Tibial artery (tissue), 4 donors: ENCODE measurements at regions not wholly inside any gene's neighbourhood (a gene's known extent, or its start where the extent isn't known, plus 50 kb on each side); places are given as distances from the start of the nearest gene placed in this dataset.

Source experiments
- DNase-seq, 2 donors: peaks; one replicate each; pipeline ENCODE4 v3.0.0-alpha.2; 2019
- H3K27ac ChIP-seq, 2 donors: fragments of 200-600 bp; sonication (generic) in 1 of 2; 1 replicate in 1 of 2; 2 replicates in 1 of 2; pipeline ENCODE4 v1.5.1; 2018 to 2019; ENCODE audit warnings: mild to moderate bottlenecking in 1 of 2
- H3K27me3 ChIP-seq, 2 donors: fragments of 200-600 bp; sonication (generic) in 1 of 2; one replicate each; pipeline versions ENCODE4 v1.5.1 to v1.6.0; 2016 to 2019
- H3K36me3 ChIP-seq, 3 donors: fragments of 200-600 bp; sonication (generic) in 2 of 3; one replicate each; pipeline ENCODE4 v1.5.1; 2016 to 2019; ENCODE audit warnings: mild to moderate bottlenecking in 2 of 3
- H3K4me1 ChIP-seq, 4 donors: fragments of 200-600 bp; sonication (generic) in 2 of 4; 1 replicate in 3 of 4; 2 replicates in 1 of 4; pipeline ENCODE4 v1.5.1; 2016 to 2019
- H3K4me3 ChIP-seq, 2 donors: fragments of 200-600 bp; sonication (generic) in 1 of 2; 1 replicate in 1 of 2; 2 replicates in 1 of 2; pipeline ENCODE4 v1.5.1; 2018 to 2019; ENCODE audit warnings: mild to moderate bottlenecking in 2 of 2
- H3K9me3 ChIP-seq, 3 donors: fragments of 200-600 bp; sonication (generic) in 1 of 3; one replicate each; pipeline ENCODE4 v1.5.1; 2016 to 2019
- intact Hi-C: fragments of 100-400 bp; cut with DNase I; formaldehyde crosslinking; loops from one replicate; pipeline ENCODE4 v1.15.0; 2023; ENCODE audit warnings: low total_unique reads
- TF ChIP-seq, protein P1 (sequence below), 2 experiments: fragments of 200-600 bp in 1 of 2; fragments of 450-650 bp in 1 of 2; IDR thresholded peaks; one replicate each; pipeline ENCODE4 v1.5.1; 2017 to 2019; ENCODE audit warnings: antibody characterized with exemption in 2 of 2, mild to moderate bottlenecking in 1 of 2, moderate library complexity in 1 of 2

DNA sequence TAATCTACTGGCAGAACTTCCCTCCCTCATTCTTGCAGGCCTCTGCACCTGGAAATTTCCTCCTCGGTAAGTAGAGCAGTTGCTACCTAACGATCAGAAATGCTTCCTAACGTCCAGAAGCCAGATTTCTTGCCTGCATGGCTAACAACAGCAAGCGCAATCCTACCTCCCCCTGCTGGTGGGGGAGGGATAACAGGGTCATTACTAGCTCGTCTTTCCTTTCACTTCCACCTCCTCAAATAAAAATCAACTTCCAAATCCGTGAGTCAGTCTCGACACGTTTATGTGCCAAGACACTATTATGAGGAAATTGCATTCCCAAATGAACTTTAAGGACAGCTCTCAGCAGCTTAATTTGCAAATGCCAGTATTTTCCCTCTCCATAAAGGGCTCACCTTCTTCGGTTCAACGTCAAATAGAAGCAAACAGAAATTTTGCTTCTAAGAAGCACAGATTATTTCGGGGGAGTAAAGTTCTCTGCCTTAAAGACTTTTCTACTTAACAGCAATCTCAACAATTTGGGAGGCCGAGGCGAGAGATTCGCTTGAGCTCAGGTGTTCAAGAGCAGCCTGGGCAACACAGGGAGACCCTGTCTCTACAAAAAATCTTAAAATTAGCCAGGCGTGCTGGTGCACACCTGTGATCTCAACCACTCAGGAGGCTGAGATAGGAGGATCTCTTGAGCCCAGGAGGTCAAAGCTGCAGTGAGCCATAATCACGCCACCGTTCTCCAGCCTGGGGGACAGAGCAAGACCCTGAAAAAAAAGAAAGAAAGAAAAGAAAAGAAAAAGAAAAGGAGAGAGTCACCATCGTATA lies 188.6 kb upstream of the PSMD7 start:
- intact Hi-C loops = no loop called here
- Histone ChIP-seq H3K27me3 (no peaks in the 10 kb centered on the region), H3K27ac (no peak overlapping the region), H3K9me3 (no peaks in the 10 kb centered on the region), H3K4me3 (no peak overlapping the region), H3K4me1 (no peaks in the 10 kb centered on the region), H3K36me3 (no peaks in the 10 kb centered on the region)
- TF ChIP-seq, protein P1, sequence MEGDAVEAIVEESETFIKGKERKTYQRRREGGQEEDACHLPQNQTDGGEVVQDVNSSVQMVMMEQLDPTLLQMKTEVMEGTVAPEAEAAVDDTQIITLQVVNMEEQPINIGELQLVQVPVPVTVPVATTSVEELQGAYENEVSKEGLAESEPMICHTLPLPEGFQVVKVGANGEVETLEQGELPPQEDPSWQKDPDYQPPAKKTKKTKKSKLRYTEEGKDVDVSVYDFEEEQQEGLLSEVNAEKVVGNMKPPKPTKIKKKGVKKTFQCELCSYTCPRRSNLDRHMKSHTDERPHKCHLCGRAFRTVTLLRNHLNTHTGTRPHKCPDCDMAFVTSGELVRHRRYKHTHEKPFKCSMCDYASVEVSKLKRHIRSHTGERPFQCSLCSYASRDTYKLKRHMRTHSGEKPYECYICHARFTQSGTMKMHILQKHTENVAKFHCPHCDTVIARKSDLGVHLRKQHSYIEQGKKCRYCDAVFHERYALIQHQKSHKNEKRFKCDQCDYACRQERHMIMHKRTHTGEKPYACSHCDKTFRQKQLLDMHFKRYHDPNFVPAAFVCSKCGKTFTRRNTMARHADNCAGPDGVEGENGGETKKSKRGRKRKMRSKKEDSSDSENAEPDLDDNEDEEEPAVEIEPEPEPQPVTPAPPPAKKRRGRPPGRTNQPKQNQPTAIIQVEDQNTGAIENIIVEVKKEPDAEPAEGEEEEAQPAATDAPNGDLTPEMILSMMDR (IDR thresholded peaks at IDR 0.05) = peak in 1 of 2 experiments; percentile 11
- DNase-seq = no peak

DNA sequence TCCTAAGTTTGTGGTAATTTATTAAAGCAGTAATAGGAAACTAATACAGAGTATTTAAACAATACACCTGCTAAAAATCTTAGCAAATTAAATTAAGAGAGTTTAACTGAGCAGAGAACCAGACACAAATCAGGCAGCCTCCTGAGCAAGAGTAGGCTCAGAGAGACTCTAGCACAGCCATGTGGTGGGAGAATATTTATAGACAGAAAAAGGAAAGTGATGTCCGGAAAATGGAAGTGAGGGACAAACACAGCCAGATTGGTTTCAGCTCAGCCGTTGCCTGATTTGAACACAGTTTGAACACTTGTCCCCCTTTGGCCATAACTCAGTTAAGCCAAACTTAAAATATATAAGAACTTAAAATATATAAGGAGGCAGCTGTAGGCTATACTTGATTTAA lies 192.6 kb upstream of the PSMD7 start:
- Histone ChIP-seq H3K9me3 (no peaks in the 10 kb centered on the region), H3K4me1 (no peaks in the 10 kb centered on the region), H3K4me3 (no peak overlapping the region), H3K27me3 (no peaks in the 10 kb centered on the region), H3K36me3 (no peaks in the 10 kb centered on the region), H3K27ac (no peak overlapping the region)
- intact Hi-C loops = no loop called here
- no peak for DNase-seq
- TF ChIP-seq, protein P1 (IDR thresholded peaks at IDR 0.05) = no peak

DNA sequence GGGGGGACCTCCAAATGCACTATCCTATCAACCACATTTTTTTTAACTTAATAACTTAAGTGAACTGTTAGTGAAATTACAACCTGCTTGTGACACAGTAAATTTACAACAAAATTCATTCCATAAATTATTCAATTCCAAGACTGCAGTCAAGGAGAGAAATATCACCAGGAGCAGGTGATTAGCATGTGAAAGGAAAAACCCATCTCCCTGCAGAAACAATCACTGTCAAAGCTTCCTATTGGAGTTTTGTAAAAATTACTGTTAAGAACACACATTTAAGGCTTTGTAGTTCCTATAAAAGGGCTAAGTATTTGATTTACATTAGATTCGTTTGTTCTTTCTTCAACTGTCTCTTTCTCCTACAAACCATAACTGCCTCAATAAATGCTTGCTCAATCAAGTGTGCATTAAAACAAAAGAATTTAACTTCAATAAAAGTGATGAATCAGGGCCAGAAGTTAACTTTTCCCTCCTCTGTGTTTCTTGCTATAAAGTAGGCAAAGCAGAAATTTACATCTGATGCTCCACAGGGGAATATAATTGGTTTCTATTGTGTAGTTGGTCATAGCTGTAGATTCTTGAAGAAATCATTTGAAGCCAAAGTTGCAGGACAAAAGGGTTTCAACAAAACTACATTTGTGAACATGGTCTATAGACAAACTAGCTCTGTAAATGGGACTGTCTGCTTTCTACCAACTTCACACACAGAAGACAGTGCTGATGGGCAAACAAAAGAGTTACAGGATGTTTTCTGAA lies 195.1 kb upstream of the PSMD7 start:
- Histone ChIP-seq H3K27ac (no peak overlapping the region), H3K9me3 (no peaks in the 10 kb centered on the region), H3K4me3 (no peak overlapping the region), H3K27me3 (no peaks in the 10 kb centered on the region), H3K36me3 (no peaks in the 10 kb centered on the region), H3K4me1 (no peaks in the 10 kb centered on the region)
- TF ChIP-seq, protein P1 (IDR thresholded peaks at IDR 0.05) = no peak
- DNase-seq = no peak
- intact Hi-C loops = no loop called here

DNA sequence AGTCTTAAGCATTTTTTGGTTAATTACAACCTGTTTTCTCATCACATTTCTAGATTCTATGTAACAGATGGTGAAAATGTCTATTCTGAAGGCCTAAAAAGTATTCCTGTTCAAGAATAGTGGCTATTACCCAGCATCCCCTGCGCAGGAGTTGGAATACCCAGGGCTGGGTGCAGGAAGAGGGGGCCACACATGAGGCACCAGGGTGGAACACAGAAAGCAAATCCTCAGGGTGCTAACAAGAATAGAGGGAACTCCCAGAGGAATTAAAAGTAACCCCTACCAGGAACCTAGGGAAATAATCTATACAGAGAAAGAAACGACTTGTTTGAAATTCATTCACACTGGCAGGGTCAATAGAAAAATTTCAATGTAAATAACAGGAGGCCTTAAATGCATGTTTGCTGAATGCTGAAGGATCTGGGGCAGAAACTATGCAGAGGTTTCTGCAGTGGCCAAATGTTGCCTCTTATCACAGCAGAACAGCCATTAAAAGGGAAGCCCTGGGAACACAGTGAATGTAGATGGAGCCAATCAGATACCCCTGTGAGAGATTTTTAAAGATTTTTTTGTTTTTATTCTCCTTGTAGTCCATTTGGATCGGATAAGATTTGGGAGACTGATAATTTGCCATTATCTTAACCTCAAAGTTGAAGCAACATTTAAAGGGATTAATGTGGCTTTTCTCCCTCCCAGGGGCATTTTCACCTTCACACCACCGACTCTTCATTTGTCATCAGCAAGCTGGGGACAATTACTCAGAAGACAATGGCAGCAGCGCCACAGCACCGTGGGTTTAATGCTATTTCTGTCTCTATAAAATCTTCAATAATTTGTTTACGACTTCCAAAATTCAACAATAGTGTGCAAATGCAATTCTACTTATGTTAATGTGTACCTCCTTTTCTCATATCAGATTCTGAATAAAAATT lies 196.0 kb upstream of the PSMD7 start:
- no peaks in the 10 kb centered on the region for H3K4me1 ChIP-seq
- H3K9me3 ChIP-seq = no peaks in the 10 kb centered on the region
- H3K27me3 ChIP-seq = no peaks in the 10 kb centered on the region
- H3K36me3 ChIP-seq = no peaks in the 10 kb centered on the region
- no peak for DNase-seq
- intact Hi-C loops = no loop called here
- H3K27ac ChIP-seq = no peak overlapping the region
- H3K4me3 ChIP-seq = no peak overlapping the region
- TF ChIP-seq, protein P1 (IDR thresholded peaks at IDR 0.05) = no peak

DNA sequence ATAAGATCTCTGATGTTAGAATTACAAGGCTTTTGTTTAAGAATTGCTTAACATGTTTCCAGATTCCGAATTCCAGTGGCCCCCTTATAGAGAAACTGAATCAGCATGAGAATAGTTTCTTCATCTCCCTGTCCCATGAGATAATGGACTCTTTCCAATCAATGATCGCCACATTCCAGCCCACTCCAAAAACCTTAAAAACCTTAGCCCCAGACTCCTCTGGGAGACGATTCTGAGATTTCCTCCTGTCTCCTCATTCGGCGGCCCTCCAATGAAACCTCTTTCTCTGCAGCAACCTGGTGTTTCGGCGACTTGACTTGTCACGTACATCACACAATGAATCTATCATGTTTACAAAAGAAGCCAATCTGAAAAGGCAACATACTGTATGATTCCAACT lies 197.1 kb upstream of the PSMD7 start:
- TF ChIP-seq, protein P1 (IDR thresholded peaks at IDR 0.05) = no peak
- intact Hi-C loops = no loop called here

More for the DNA sequence above, 197.1 kb upstream of the PSMD7 start:
- no peaks in the 10 kb centered on the region for H3K9me3 ChIP-seq
- H3K4me1 ChIP-seq = no peaks in the 10 kb centered on the region
- H3K36me3 ChIP-seq = no peaks in the 10 kb centered on the region
- H3K27me3 ChIP-seq = no peaks in the 10 kb centered on the region
- H3K27ac ChIP-seq = no peak overlapping the region
- no peak for DNase-seq
- H3K4me3 ChIP-seq = no peak overlapping the region
